Epidermal melanocyte (primary cell): ENCODE measurements at regions not wholly inside any gene's neighbourhood (a gene's known extent, or its start where the extent isn't known, plus 50 kb on each side); places are given as distances from the start of the nearest gene placed in this dataset.
"Not testable (repeated sequence)": the region's sequence is repeated elsewhere in the genome, so short reads cannot be mapped to it uniquely, and the experiment has no call there.

Experiments
- DNase-seq: peaks from one replicate; pipeline ENCODE4 v3.0.0; 2011; ENCODE audit warnings: low spot score; ENCODE audit not compliant: insufficient read length

GRCh38 chr10:80750268-80750667 lies 212.6 kb downstream of the SH2D4B start:
- no peak for DNase-seq

GRCh38 chr10:80751940-80752339 lies 214.2 kb downstream of the SH2D4B start:
- no peak for DNase-seq

- no peak for DNase-seq
Measured at GRCh38 chr10:80753612-80754011, 215.9 kb downstream of the SH2D4B start.

GRCh38 chr10:80755893-80756292 lies 218.2 kb downstream of the SH2D4B start:
- no peak for DNase-seq

GRCh38 chr10:80759693-80760092 lies 222.0 kb downstream of the SH2D4B start:
- DNase-seq = no peak

GRCh38 chr10:80760914-80761371 lies 223.2 kb downstream of the SH2D4B start:
- DNase-seq = no peak

- DNase-seq = no peak
Measured at GRCh38 chr10:80767963-80768362, 230.3 kb downstream of the SH2D4B start.

GRCh38 chr10:80769700-80770160 lies 232.0 kb downstream of the SH2D4B start:
- DNase-seq = no peak

- DNase-seq = no peak
Measured at GRCh38 chr10:80770239-80770638, 232.5 kb downstream of the SH2D4B start.

- no peak for DNase-seq
Measured at GRCh38 chr10:80771285-80771684, 233.6 kb downstream of the SH2D4B start.

- DNase-seq = no peak
Measured at GRCh38 chr10:80771902-80772555, 234.3 kb downstream of the SH2D4B start.

GRCh38 chr10:80772596-80772995 lies 234.9 kb downstream of the SH2D4B start:
- no peak for DNase-seq

GRCh38 chr10:80784695-80785094 lies 247.0 kb downstream of the SH2D4B start:
- no peak for DNase-seq

GRCh38 chr10:80786322-80786721 lies 248.6 kb downstream of the SH2D4B start:
- no peak for DNase-seq

- DNase-seq = no peak
Measured at GRCh38 chr10:80787952-80788351, 250.2 kb downstream of the SH2D4B start.

GRCh38 chr10:80794994-80795393 lies 257.3 kb downstream of the SH2D4B start:
- DNase-seq = no peak

- no peak for DNase-seq
Measured at GRCh38 chr10:80805343-80806020, 267.8 kb downstream of the SH2D4B start.

GRCh38 chr10:80814147-80814652 lies 276.5 kb downstream of the SH2D4B start:
- no peak for DNase-seq

GRCh38 chr10:80829151-80829550 lies 291.4 kb downstream of the SH2D4B start:
- no peak for DNase-seq

GRCh38 chr10:80829562-80829961 lies 291.9 kb downstream of the SH2D4B start:
- no peak for DNase-seq

GRCh38 chr10:80832693-80833092 lies 295.0 kb downstream of the SH2D4B start:
- not testable (repeated sequence) for DNase-seq

GRCh38 chr10:80855348-80855971 lies 317.8 kb downstream of the SH2D4B start:
- DNase-seq = no peak
